Hepatocyte (in vitro differentiated cells): ENCODE measurements at regions not wholly inside any gene's neighbourhood (a gene's known extent, or its start where the extent isn't known, plus 50 kb on each side); places are given as distances from the start of the nearest gene placed in this dataset.

Source experiments
- DNase-seq: peaks from one replicate; pipeline ENCODE4 v3.0.0-alpha.2; 2016; ENCODE audit warnings: low spot score
- H2AFZ ChIP-seq: fragments of 200-600 bp; sonication (generic); 2 replicates; pipeline ENCODE4 v1.6.0; 2016; ENCODE audit warnings: antibody characterized with exemption, mild to moderate bottlenecking
- H3K27ac ChIP-seq: fragments of 200-600 bp; sonication (generic); 2 replicates; pipeline ENCODE4 v1.5.1; 2016; ENCODE audit warnings: mild to moderate bottlenecking
- H3K27me3 ChIP-seq: fragments of 200-600 bp; sonication (generic); 2 replicates; pipeline ENCODE4 v1.6.1; 2016
- H3K36me3 ChIP-seq: fragments of 200-600 bp; sonication (generic); replicated peaks from 2 replicates; pipeline ENCODE4 v1.5.1; 2016; ENCODE audit warnings: low read depth; ENCODE audit not compliant: insufficient read depth
- H3K4me1 ChIP-seq: fragments of 200-600 bp; sonication (generic); 2 replicates; pipeline ENCODE4 v1.5.1; 2016; ENCODE audit warnings: mild to moderate bottlenecking, moderate library complexity; ENCODE audit not compliant: insufficient read depth
- H3K4me2 ChIP-seq: fragments of 200-600 bp; sonication (generic); 2 replicates; pipeline ENCODE4 v1.6.0; 2016
- H3K4me3 ChIP-seq: fragments of 200-600 bp; sonication (generic); 2 replicates; pipeline ENCODE4 v1.5.1; 2016; ENCODE audit warnings: mild to moderate bottlenecking
- H3K79me2 ChIP-seq: fragments of 200-600 bp; sonication (generic); 2 replicates; pipeline ENCODE4 v1.6.0; 2017; ENCODE audit warnings: mild to moderate bottlenecking
- H3K9me2 ChIP-seq: fragments of 200-600 bp; sonication (generic); replicated peaks from 2 replicates; pipeline ENCODE4 v1.6.0; 2017; ENCODE audit warnings: mild to moderate bottlenecking; ENCODE audit not compliant: insufficient read depth
- H3K9me3 ChIP-seq: fragments of 200-600 bp; sonication (generic); 2 replicates; pipeline ENCODE4 v1.5.1; 2016; ENCODE audit warnings: low read depth, mild to moderate bottlenecking
- H4K20me1 ChIP-seq: fragments of 200-600 bp; sonication (generic); 2 replicates; pipeline ENCODE4 v1.6.0; 2016; ENCODE audit warnings: mild to moderate bottlenecking; ENCODE audit not compliant: insufficient read depth, poor library complexity, severe bottlenecking
- CTCF ChIP-seq: fragments of 200-600 bp; sonication (generic); IDR thresholded peaks from 2 replicates; pipeline ENCODE4 v1.5.1; 2016; ENCODE audit warnings: antibody characterized with exemption, mild to moderate bottlenecking; ENCODE audit not compliant: poor library complexity
- EZH2 ChIP-seq: fragments of 200-600 bp; sonication (generic); IDR thresholded peaks from 2 replicates; pipeline ENCODE4 v1.6.1; 2016; ENCODE audit warnings: antibody characterized with exemption, mild to moderate bottlenecking, borderline replicate concordance
- EZH2phosphoT487 ChIP-seq: fragments of 200-600 bp; sonication (generic); IDR thresholded peaks from one replicate; pipeline ENCODE4 v1.6.1; 2018; ENCODE audit warnings: antibody characterized with exemption, mild to moderate bottlenecking, low read depth, moderate library complexity; ENCODE audit not compliant: unreplicated experiment, severe bottlenecking
- WGBS: methylation state at CpG from one replicate; pipeline ENCODE4 v1.1.6; 2016; ENCODE audit warnings: low lambda C conversion rate; ENCODE audit errors: missing lambda C conversion rate; 5-methylcytosine and 5-hydroxymethylcytosine counted together

- DNase-seq: no peak
- Histone ChIP-seq H2AFZ (no peak overlapping the region), H3K27ac (peak overlapping the region; percentile 78), H3K4me3 (no peak overlapping the region), H3K4me2 (no peak overlapping the region), H3K4me1 (peaks cover 38% of the 10 kb centered on the region), H3K79me2 (peaks cover 41% of the 10 kb centered on the region), H3K9me2 (no peaks in the 10 kb centered on the region), H3K27me3 (no peaks in the 10 kb centered on the region), H3K36me3 (no peaks in the 10 kb centered on the region), H3K9me3 (no peaks in the 10 kb centered on the region), H4K20me1 (no peaks in the 10 kb centered on the region)
- 53% methylated on average over 3 of the region's 3 CpGs for WGBS
- TF ChIP-seq EZH2phosphoT487 (no peak), EZH2 (no peak), CTCF (no peak)
These were observed 149.6 kb upstream of the DMRT1 start for GRCh38 chr9:691825-692400.

GRCh38 chr9:692636-693129 lies 148.8 kb upstream of the DMRT1 start:
- TF ChIP-seq EZH2: no peak
- Histone ChIP-seq H3K9me3 (no peaks in the 10 kb centered on the region), H3K4me2 (peak overlapping the region; percentile 68), H4K20me1 (no peaks in the 10 kb centered on the region), H2AFZ (no peak overlapping the region), H3K79me2 (peaks cover 39% of the 10 kb centered on the region), H3K36me3 (no peaks in the 10 kb centered on the region), H3K27me3 (no peaks in the 10 kb centered on the region), H3K9me2 (no peaks in the 10 kb centered on the region), H3K27ac (peak overlapping the region; percentile 78), H3K4me1 (peaks cover 38% of the 10 kb centered on the region), H3K4me3 (no peak overlapping the region)
- 91% methylated on average over 4 of the region's 4 CpGs for WGBS
- DNase-seq: no peak

- Histone ChIP-seq H3K4me3 (no peak overlapping the region), H3K36me3 (no peaks in the 10 kb centered on the region), H3K4me2 (peak overlapping the region; percentile 68), H3K9me2 (no peaks in the 10 kb centered on the region), H2AFZ (peak overlapping the region; percentile 20), H3K9me3 (no peaks in the 10 kb centered on the region), H3K27me3 (no peaks in the 10 kb centered on the region), H3K4me1 (peaks cover 38% of the 10 kb centered on the region), H3K79me2 (peaks cover 35% of the 10 kb centered on the region), H4K20me1 (no peaks in the 10 kb centered on the region), H3K27ac (peak overlapping the region; percentile 78)
- WGBS: 13% methylated on average over 6 of the region's 6 CpGs
- no peak for TF ChIP-seq EZH2phosphoT487
- no peak for TF ChIP-seq CTCF
- TF ChIP-seq EZH2: no peak
- peak; percentile 40 for DNase-seq
These were observed 148.1 kb upstream of the DMRT1 start for GRCh38 chr9:693201-694091.

- 64% methylated on average over 1 of the region's 1 CpG for WGBS
- no peak for TF ChIP-seq CTCF
- no peak for TF ChIP-seq EZH2phosphoT487
- no peak for TF ChIP-seq EZH2
- H2AFZ ChIP-seq: no peak overlapping the region
- H3K9me2 ChIP-seq: no peaks in the 10 kb centered on the region
- no peaks in the 10 kb centered on the region for H3K9me3 ChIP-seq
- H4K20me1 ChIP-seq: no peaks in the 10 kb centered on the region
- H3K4me2 ChIP-seq: peak overlapping the region; percentile 68
- H3K4me3 ChIP-seq: no peak overlapping the region
- peaks cover 39% of the 10 kb centered on the region for H3K4me1 ChIP-seq
- no peaks in the 10 kb centered on the region for H3K36me3 ChIP-seq
- DNase-seq: no peak
- H3K27ac ChIP-seq: peak overlapping the region; percentile 78
- no peaks in the 10 kb centered on the region for H3K27me3 ChIP-seq
- peaks cover 31% of the 10 kb centered on the region for H3K79me2 ChIP-seq
These were observed 147.4 kb upstream of the DMRT1 start for GRCh38 chr9:694092-694402.
